KMS-11 (cell line): ENCODE measurements at regions not wholly inside any gene's neighbourhood (a gene's known extent, or its start where the extent isn't known, plus 50 kb on each side); places are given as distances from the start of the nearest gene placed in this dataset.

Experiments
- H2AFZ ChIP-seq: fragments of 200-600 bp; sonication (generic); 2 replicates; pipeline ENCODE4 v1.6.1; 2016; ENCODE audit warnings: antibody characterized with exemption, mixed run types, low read depth
- H3K27ac ChIP-seq: fragments of 200-600 bp; sonication (generic); 2 replicates; pipeline ENCODE4 v1.6.1; 2016; ENCODE audit warnings: mild to moderate bottlenecking, mixed run types
- H3K27me3 ChIP-seq: fragments of 200-600 bp; sonication (generic); 2 replicates; pipeline ENCODE4 v1.6.1; 2017; ENCODE audit warnings: mild to moderate bottlenecking, low read depth, mixed run types, moderate library complexity; ENCODE audit not compliant: insufficient read depth
- H3K36me3 ChIP-seq: fragments of 200-600 bp; sonication (generic); 2 replicates; pipeline ENCODE4 v1.6.1; 2017; ENCODE audit warnings: mild to moderate bottlenecking, mixed run types; ENCODE audit not compliant: insufficient read depth
- H3K4me1 ChIP-seq: fragments of 200-600 bp; sonication (generic); 2 replicates; pipeline ENCODE4 v1.6.1; 2016; ENCODE audit warnings: mild to moderate bottlenecking, low read depth, mixed run types; ENCODE audit not compliant: poor library complexity, severe bottlenecking
- H3K4me2 ChIP-seq: fragments of 200-600 bp; sonication (generic); 2 replicates; pipeline ENCODE4 v1.7.0; 2016; ENCODE audit warnings: mild to moderate bottlenecking, mixed run types
- H3K4me3 ChIP-seq: fragments of 200-600 bp; sonication (generic); IDR thresholded peaks from 2 replicates; pipeline ENCODE4 v1.6.1; 2017; ENCODE audit warnings: low read depth, low read length, mixed read lengths; ENCODE audit not compliant: insufficient read depth
- H3K79me2 ChIP-seq: fragments of 200-600 bp; sonication (generic); 2 replicates; pipeline ENCODE4 v1.6.1; 2016; ENCODE audit warnings: low read depth, mixed run types; ENCODE audit not compliant: insufficient read depth
- H3K9ac ChIP-seq: fragments of 200-600 bp; sonication (generic); 2 replicates; pipeline ENCODE4 v1.6.1; 2016; ENCODE audit warnings: mild to moderate bottlenecking, mixed run types
- H4K20me1 ChIP-seq: fragments of 200-600 bp; sonication (generic); 2 replicates; pipeline ENCODE4 v1.6.1; 2016; ENCODE audit warnings: mild to moderate bottlenecking, mixed run types; ENCODE audit not compliant: insufficient read depth
- TF ChIP-seq, protein P1 (sequence below): fragments of 200-600 bp; sonication (generic); conservative IDR thresholded peaks from 2 replicates; pipeline ENCODE4 v1.6.1; 2017; ENCODE audit warnings: low read depth, mild to moderate bottlenecking, antibody characterized with exemption, low read length, moderate library complexity, mixed read lengths

DNA sequence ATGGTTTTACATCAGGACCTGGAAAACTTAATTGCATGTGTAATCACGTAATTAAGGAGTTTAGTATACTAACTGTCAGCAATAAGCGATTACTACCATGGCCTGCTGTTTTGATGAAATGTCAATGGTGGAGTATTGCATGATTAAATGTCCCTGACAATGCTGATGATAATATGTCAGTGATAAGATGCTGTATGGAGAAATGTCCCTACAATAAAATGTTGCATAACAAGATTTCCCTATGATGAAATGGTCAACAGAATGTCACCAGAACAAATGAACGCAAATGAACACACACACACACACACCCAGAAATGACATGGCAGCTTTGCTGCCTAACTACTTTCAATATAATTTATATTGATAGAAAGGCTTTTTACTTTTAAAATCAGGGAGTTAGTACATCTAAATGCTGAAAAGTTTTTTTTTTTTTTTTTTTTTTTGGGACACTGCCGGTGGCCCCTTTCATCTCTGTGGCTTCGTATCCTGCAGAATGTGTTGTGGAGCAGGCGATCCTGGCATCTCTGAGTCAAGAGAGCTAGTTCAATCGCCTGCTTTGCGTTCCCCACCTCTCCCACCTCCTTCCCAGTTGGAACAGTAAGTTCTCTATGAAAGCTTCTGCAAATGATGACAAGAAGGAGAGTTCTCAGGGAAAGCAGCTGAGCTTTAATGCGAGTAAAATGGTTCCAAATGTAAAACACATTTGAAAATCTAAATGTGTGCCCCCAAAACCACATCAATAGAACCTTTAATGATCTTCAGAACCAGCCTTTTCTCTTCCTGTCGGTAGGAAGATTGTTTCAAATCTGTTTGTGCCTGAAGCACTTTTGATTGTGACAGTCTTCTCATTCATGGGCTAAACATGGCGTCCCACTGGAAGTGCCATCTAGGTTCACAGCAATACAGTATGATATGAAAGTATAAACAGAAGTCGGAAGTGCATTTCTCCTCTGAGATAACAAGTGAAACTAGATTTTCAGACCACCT is 170.1 kb upstream of the GBE1 start:
- TF ChIP-seq, protein P1, sequence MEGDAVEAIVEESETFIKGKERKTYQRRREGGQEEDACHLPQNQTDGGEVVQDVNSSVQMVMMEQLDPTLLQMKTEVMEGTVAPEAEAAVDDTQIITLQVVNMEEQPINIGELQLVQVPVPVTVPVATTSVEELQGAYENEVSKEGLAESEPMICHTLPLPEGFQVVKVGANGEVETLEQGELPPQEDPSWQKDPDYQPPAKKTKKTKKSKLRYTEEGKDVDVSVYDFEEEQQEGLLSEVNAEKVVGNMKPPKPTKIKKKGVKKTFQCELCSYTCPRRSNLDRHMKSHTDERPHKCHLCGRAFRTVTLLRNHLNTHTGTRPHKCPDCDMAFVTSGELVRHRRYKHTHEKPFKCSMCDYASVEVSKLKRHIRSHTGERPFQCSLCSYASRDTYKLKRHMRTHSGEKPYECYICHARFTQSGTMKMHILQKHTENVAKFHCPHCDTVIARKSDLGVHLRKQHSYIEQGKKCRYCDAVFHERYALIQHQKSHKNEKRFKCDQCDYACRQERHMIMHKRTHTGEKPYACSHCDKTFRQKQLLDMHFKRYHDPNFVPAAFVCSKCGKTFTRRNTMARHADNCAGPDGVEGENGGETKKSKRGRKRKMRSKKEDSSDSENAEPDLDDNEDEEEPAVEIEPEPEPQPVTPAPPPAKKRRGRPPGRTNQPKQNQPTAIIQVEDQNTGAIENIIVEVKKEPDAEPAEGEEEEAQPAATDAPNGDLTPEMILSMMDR = no peak

DNA sequence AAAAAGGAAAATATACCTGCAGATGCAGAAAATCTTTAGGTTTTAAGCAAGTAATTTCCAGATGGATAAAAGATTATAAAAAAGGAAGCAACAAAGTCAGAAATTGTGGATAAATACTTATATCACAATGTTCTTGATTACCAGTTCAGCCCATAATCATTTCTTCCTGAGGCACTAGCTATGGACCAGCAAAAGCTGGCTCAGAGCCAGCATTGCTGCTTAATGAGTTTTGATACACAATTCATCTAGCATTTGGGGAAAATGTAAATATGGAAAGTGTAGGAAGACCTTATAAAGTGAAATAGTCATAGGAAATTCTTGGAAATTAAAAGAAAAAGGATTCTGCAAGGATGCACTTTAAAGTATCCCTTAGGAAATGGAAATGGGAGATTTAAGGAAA is 168.3 kb upstream of the GBE1 start:
- Histone ChIP-seq H3K79me2 (no peaks in the 10 kb centered on the region), H3K9ac (no peak overlapping the region), H3K4me3 (no peak overlapping the region), H3K4me2 (no peak overlapping the region), H3K36me3 (no peaks in the 10 kb centered on the region), H3K27ac (no peak overlapping the region), H2AFZ (no peak overlapping the region), H3K27me3 (no peaks in the 10 kb centered on the region), H3K4me1 (no peaks in the 10 kb centered on the region), H4K20me1 (no peaks in the 10 kb centered on the region)
- TF ChIP-seq, protein P1 = no peak

More for the DNA sequence above, 170.1 kb upstream of the GBE1 start:
- Histone ChIP-seq H3K79me2 (no peaks in the 10 kb centered on the region), H3K27me3 (no peaks in the 10 kb centered on the region), H2AFZ (no peak overlapping the region), H3K27ac (no peak overlapping the region), H3K4me2 (no peak overlapping the region), H3K9ac (no peak overlapping the region), H3K36me3 (no peaks in the 10 kb centered on the region), H4K20me1 (no peaks in the 10 kb centered on the region), H3K4me1 (no peaks in the 10 kb centered on the region), H3K4me3 (no peak overlapping the region)

DNA sequence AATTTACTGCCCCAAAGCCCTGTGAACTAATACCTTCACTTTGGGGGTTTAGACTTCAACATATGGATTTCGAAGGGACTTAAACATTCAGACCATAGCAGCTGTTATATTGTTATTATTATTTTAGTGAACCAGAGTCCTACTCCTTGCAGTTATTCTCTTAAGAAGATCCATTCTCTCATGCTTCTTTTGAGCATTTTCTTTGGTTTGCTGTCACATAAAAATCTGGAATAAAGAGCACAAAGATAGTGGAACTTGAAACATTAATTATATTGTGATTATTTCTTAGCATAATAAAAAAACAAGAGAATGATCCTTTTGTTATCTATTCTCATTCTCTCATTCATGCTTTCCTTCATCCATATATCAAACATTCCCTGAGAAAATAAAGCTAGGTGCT is 166.4 kb upstream of the GBE1 start:
- no peaks in the 10 kb centered on the region for H3K27me3 ChIP-seq
- H3K79me2 ChIP-seq = no peaks in the 10 kb centered on the region
- no peak overlapping the region for H2AFZ ChIP-seq
- TF ChIP-seq, protein P1 = no peak
- no peak overlapping the region for H3K9ac ChIP-seq
- H4K20me1 ChIP-seq = no peaks in the 10 kb centered on the region
- H3K27ac ChIP-seq = no peak overlapping the region
- H3K4me3 ChIP-seq = no peak overlapping the region
- no peak overlapping the region for H3K4me2 ChIP-seq
- no peaks in the 10 kb centered on the region for H3K36me3 ChIP-seq
- no peaks in the 10 kb centered on the region for H3K4me1 ChIP-seq

DNA sequence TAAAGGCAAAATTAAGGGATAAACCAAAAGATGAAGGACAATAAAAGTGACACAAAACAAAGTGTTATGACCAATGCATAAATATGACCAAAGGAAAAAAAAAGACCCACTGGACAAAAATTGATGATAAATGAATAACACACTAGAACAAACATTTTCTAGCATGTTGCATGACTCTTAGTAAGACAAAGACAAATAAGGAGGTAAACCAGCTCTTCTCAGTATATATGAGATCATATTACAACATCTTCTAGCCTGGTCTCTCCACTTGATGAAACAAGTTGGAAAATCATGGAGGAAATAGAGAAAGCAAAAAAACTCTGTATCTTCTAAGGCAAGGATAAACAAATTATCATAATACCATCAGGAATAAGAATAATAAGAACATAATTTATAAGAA is 163.9 kb upstream of the GBE1 start:
- H3K9ac ChIP-seq = no peak overlapping the region
- H3K27me3 ChIP-seq = no peaks in the 10 kb centered on the region
- H3K4me2 ChIP-seq = no peak overlapping the region
- H2AFZ ChIP-seq = no peak overlapping the region
- no peak overlapping the region for H3K27ac ChIP-seq
- H3K79me2 ChIP-seq = no peaks in the 10 kb centered on the region
- H4K20me1 ChIP-seq = no peaks in the 10 kb centered on the region
- no peaks in the 10 kb centered on the region for H3K4me1 ChIP-seq
- no peaks in the 10 kb centered on the region for H3K36me3 ChIP-seq
- TF ChIP-seq, protein P1 = no peak
- H3K4me3 ChIP-seq = no peak overlapping the region
